Kidney epithelial cell (primary cell): ENCODE measurements at regions not wholly inside any gene's neighbourhood (a gene's known extent, or its start where the extent isn't known, plus 50 kb on each side); places are given as distances from the start of the nearest gene placed in this dataset.

Experiments
- DNase-seq: peaks from one replicate; pipeline ENCODE4 v3.0.0-alpha.2; 2010; ENCODE audit warnings: low read depth
- H3K27me3 ChIP-seq: 2 replicates; pipeline ENCODE4 v1.6.0; 2011; ENCODE audit warnings: low read length; ENCODE audit not compliant: control insufficient read depth, insufficient read depth
- H3K36me3 ChIP-seq: 2 replicates; pipeline ENCODE4 v1.5.1; 2011; ENCODE audit warnings: low read length; ENCODE audit not compliant: control insufficient read depth, insufficient read depth
- H3K4me3 ChIP-seq: 2 replicates; pipeline ENCODE4 v1.5.1; 2011; ENCODE audit warnings: low read depth, mild to moderate bottlenecking, control low read depth, low read length
- TF ChIP-seq, protein P1 (sequence below): IDR thresholded peaks from 2 replicates; pipeline ENCODE4 v1.5.1; 2011; ENCODE audit warnings: mild to moderate bottlenecking, moderate library complexity, low read length, control low read depth, inconsistent platforms; ENCODE audit not compliant: insufficient read depth, poor library complexity, severe bottlenecking

DNA sequence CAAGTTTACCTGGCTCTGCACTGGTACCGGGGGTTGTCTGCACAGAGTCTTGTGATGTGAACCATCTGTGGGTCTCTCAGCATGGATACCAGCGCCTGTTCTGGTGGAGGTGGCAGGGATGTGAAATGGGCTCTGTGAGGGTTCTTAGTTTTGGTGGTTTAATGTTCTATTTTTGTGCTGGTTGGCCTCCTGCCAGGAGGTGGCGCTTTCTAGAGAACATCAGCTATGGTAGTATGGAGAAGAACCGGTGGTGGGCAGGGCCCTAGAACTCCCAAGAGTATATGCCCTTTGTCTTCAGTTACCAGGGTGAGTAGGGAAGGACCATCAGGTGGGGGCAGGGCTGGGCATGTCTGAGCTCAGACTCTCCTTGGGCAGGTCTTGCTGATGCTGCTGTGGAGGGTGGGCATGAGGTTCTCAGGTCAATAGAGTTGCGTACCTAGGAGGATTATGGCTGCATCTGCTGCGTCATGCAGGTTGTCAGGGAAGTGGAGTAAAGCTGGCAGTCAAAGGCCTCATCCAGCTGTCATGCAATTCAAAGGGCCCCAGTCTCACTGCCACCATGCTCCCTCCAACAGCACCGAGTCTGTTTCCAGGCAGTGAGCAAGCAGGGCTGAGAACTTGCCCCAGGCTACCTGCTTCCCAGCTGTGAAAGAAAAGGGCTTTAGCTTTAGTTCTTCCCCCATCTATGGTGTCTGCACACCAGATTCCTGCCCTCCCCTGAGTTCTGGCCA, 278.0 kb downstream of the METTL4 start:
- Histone ChIP-seq H3K4me3 (no peak overlapping the region), H3K36me3 (no peaks in the 10 kb centered on the region), H3K27me3 (no peaks in the 10 kb centered on the region)
- TF ChIP-seq, protein P1, sequence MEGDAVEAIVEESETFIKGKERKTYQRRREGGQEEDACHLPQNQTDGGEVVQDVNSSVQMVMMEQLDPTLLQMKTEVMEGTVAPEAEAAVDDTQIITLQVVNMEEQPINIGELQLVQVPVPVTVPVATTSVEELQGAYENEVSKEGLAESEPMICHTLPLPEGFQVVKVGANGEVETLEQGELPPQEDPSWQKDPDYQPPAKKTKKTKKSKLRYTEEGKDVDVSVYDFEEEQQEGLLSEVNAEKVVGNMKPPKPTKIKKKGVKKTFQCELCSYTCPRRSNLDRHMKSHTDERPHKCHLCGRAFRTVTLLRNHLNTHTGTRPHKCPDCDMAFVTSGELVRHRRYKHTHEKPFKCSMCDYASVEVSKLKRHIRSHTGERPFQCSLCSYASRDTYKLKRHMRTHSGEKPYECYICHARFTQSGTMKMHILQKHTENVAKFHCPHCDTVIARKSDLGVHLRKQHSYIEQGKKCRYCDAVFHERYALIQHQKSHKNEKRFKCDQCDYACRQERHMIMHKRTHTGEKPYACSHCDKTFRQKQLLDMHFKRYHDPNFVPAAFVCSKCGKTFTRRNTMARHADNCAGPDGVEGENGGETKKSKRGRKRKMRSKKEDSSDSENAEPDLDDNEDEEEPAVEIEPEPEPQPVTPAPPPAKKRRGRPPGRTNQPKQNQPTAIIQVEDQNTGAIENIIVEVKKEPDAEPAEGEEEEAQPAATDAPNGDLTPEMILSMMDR: no peak
- no peak for DNase-seq

DNA sequence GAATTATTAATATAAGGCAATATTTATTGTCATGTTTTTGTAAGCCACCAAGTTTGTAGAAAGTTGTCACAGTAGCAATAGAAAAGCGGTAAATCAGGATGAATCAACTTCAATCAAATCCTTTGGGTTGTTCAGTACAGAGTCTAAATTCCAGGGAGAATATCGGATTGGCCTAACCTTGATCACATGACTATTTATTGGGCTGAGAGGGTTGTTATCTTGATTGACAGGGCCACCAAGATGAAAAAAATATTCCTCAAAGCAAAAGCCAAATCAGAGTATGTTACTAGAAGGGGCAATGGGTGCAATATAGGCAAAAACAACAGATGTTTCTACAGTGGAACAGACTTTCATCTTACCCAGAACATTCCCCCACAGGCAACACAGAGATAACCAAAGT, 270.0 kb downstream of the METTL4 start:
- no peaks in the 10 kb centered on the region for H3K36me3 ChIP-seq
- no peak for DNase-seq
- H3K27me3 ChIP-seq: no peaks in the 10 kb centered on the region
- no peak overlapping the region for H3K4me3 ChIP-seq
- TF ChIP-seq, protein P1: no peak

DNA sequence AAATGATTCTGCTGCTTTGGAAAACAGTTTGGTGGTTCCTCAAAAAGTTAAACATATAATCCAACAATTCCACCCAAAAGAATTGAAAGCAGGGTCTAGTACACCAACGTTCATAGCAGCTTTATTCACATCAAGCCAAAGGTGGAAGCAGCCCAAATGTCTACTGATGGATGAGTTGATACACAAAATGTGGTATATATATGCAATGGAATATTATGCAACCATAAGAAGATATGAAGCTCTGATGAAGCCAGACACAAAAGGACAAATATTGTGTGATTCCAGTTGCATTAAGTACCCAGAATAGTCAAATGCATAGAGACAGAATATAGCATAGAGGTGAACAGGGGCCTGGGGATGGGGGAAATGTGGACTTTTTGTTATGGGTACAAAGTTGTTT, 269.3 kb downstream of the METTL4 start:
- TF ChIP-seq, protein P1: no peak
- Histone ChIP-seq H3K27me3 (no peaks in the 10 kb centered on the region), H3K36me3 (no peaks in the 10 kb centered on the region), H3K4me3 (no peak overlapping the region)
- no peak for DNase-seq

DNA sequence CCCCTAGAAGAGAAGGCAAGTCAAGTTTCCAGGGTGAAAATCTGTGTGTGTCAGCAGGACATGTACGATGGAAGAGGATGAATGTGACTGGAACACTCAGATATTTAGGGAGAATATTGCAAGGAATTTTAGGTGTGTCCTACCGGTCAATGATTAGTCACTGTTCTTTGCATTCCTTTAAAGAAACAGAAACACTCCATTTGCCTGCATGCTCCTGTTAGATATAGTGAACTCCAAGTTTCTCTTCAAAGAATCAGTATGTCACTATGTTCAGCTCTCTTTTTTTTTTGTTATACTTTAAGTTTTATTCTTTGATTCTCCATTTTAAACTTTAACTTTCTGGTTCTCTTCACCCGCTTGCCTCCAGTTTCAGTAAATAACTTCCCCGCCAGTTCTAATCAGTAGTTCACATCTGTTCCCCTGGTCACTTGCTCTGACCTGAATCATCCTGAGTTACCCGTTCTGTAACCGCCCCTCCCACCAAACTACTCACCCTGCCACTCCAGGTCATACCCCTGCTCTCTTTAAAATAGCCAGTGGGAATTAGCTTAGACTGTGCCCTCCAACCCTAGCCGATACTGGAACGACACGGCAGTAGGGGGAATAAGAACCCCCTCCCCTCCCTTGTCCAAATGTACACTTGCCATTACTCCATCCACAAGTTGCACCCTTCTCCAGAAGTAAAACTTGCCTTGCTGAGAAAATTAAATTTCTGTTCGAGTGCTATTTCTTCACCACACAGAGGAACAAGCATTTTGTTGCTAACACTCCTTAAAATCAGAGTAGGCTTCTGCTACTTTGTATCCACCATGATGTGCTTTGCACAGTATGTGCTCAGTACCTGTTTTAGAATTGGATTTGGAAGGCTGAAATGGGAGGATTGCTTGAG, 268.4 kb downstream of the METTL4 start:
- TF ChIP-seq, protein P1: no peak
- Histone ChIP-seq H3K36me3 (no peaks in the 10 kb centered on the region), H3K27me3 (no peaks in the 10 kb centered on the region), H3K4me3 (no peak overlapping the region)
- peak; percentile 39 for DNase-seq

DNA sequence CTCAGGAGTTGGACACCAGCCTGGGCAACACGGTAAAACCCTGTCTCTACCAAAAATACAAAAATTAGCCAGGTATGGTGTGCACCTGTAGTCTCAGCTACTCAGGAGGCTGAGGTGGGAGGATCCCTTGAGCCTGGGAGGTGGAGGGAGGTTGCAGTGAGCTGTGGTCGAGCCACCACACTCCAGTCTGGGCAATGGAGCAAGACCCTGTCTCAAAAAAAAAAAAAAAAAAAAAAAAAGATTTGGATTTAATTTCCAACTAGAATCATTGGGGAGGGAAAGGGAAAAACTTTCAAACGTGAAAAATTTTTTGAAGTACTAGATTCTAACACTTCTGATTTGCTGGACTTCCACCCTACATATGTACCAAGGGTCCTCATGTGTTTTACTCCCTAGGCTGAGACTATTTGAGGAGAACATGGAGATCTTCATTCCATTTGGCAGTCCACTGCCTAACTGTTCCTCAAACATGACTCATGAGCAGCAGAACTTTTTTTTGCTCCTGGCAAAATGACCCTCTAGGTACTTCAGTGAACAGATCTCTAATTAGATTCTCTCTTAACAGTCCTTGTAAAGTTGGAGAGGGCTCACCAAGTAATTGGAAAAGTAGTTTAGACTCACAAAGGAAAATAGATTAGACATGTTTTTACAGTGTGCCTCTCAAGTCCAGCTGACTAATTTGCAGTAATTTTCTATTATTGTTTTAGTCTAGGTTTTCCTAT, 267.6 kb downstream of the METTL4 start:
- no peaks in the 10 kb centered on the region for H3K36me3 ChIP-seq
- TF ChIP-seq, protein P1: no peak
- peak; percentile 26 for DNase-seq
- H3K4me3 ChIP-seq: no peak overlapping the region
- no peaks in the 10 kb centered on the region for H3K27me3 ChIP-seq
